Upper lobe of left lung (tissue), 4 donors: ENCODE measurements at regions not wholly inside any gene's neighbourhood (a gene's known extent, or its start where the extent isn't known, plus 50 kb on each side); places are given as distances from the start of the nearest gene placed in this dataset.

Experiments used
- CTCF ChIP-seq, 6 experiments: fragments of 450-650 bp in 4 of 6; fragments of 200-600 bp in 2 of 6; sonication (generic) in 2 of 6; IDR thresholded peaks; one replicate each; pipeline ENCODE4 v1.5.1; 2016 to 2019; ENCODE audit warnings: antibody characterized with exemption in 6 of 6
- POLR2A ChIP-seq, 4 donors: fragments of 450-650 bp; IDR thresholded peaks; one replicate each; pipeline ENCODE4 v1.5.1; 2016 to 2017; ENCODE audit warnings: antibody characterized with exemption in 4 of 4, mild to moderate bottlenecking in 2 of 4
- POLR2AphosphoS5 ChIP-seq, 2 donors: sonication (generic); formaldehyde crosslinking; IDR thresholded peaks; one replicate each; pipeline ENCODE4 v1.5.1; 2017; ENCODE audit warnings: antibody characterized with exemption in 2 of 2

GRCh38 chr1:79497193-79497773 lies 490.8 kb upstream of the ADGRL4 start:
- TF ChIP-seq CTCF (IDR thresholded peaks at IDR 0.05), result peak in 5 of 6 experiments; percentile 19 to 69 (median 51)
- no peak for TF ChIP-seq POLR2A (IDR thresholded peaks at IDR 0.05)
- no peak for TF ChIP-seq POLR2AphosphoS5 (IDR thresholded peaks at IDR 0.05)
